ENCODE measurements at regions not wholly inside any gene's neighbourhood (a gene's known extent, or its start where the extent isn't known, plus 50 kb on each side); places are given as distances from the start of the nearest gene placed in this dataset.

- in situ Hi-C loops (cut with HindIII; ENCODE audit: low pct_ligation_motif_present, low sequenced_read_pairs): no loop called here
- no peaks in the 10 kb centered on the region for H3K36me3 ChIP-seq (replicated peaks)
These were observed 137.5 kb upstream of the PTPN1 start for GRCh38 chr20:50372770-50373088.

GRCh38 chr20:50373674-50374286 is 136.4 kb upstream of the PTPN1 start:
- H3K36me3 ChIP-seq (replicated peaks): no peaks in the 10 kb centered on the region
- H3K27ac ChIP-seq: no peak overlapping the region
- no peak for DNase-seq
- TF ChIP-seq, protein P1, sequence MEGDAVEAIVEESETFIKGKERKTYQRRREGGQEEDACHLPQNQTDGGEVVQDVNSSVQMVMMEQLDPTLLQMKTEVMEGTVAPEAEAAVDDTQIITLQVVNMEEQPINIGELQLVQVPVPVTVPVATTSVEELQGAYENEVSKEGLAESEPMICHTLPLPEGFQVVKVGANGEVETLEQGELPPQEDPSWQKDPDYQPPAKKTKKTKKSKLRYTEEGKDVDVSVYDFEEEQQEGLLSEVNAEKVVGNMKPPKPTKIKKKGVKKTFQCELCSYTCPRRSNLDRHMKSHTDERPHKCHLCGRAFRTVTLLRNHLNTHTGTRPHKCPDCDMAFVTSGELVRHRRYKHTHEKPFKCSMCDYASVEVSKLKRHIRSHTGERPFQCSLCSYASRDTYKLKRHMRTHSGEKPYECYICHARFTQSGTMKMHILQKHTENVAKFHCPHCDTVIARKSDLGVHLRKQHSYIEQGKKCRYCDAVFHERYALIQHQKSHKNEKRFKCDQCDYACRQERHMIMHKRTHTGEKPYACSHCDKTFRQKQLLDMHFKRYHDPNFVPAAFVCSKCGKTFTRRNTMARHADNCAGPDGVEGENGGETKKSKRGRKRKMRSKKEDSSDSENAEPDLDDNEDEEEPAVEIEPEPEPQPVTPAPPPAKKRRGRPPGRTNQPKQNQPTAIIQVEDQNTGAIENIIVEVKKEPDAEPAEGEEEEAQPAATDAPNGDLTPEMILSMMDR (IDR thresholded peaks at IDR 0.05; ENCODE audit: low read depth, low read length, missing control alignments): no peak
- H3K27me3 ChIP-seq (replicated peaks): no peaks in the 10 kb centered on the region
- no peak overlapping the region for H3K4me3 ChIP-seq (ENCODE audit: low read depth, low read length)
- in situ Hi-C loops (cut with HindIII; ENCODE audit: low pct_ligation_motif_present, low sequenced_read_pairs): no loop called here

More at GRCh38 chr20:50372770-50373088, 137.5 kb upstream of the PTPN1 start:
- Histone ChIP-seq H3K27me3 (replicated peaks) (no peaks in the 10 kb centered on the region), H3K27ac (no peak overlapping the region), H3K4me3 (ENCODE audit: low read depth, low read length) (no peak overlapping the region)
- DNase-seq: no peak
- TF ChIP-seq, protein P1 (IDR thresholded peaks at IDR 0.05; ENCODE audit: low read depth, low read length, missing control alignments): no peak

- in situ Hi-C loops (cut with HindIII; ENCODE audit: low pct_ligation_motif_present, low sequenced_read_pairs): no loop called here
- DNase-seq: no peak
- no peaks in the 10 kb centered on the region for H3K27me3 ChIP-seq (replicated peaks)
- H3K27ac ChIP-seq: no peak overlapping the region
- no peaks in the 10 kb centered on the region for H3K36me3 ChIP-seq (replicated peaks)
- no peak overlapping the region for H3K4me3 ChIP-seq (ENCODE audit: low read depth, low read length)
- TF ChIP-seq, protein P1 (IDR thresholded peaks at IDR 0.05; ENCODE audit: low read depth, low read length, missing control alignments): no peak
These were observed 135.6 kb upstream of the PTPN1 start for GRCh38 chr20:50374541-50375078.

DNA sequence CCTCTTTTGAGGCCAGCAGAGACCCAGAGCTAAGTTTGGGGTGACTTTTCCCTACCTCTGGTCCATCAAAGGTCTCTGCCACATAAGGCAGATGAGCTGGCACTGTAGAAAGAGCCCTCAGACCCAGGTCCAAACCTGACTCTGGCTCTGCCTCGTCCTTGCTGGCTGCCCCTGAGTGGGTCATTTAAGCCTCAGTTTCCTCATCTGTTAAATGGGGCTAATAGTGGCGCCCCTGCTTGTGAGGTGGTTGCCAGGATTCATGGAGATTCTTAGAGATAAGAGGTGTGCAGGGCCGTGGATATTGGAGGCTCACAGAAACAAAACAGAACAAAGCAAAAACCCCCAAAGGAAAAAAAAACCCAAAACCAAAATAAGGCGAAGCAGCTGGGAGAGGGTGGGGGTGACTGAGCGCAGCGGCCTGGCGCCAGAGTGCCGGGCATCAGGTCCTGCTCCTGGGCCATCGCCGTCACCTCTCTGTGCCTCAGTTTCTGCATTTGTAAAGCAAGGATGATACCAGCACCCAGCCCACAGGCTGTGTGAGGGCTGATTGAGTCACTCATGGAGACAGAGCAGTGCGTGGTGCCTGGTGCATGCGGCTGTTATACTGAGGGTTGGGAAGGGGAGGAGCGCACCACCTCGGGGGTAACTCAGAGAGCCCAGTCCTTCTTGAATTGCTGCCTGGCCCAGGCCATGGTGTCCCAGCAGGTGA is 133.8 kb upstream of the PTPN1 start:
- Histone ChIP-seq H3K27me3 (replicated peaks) (no peaks in the 10 kb centered on the region), H3K27ac (no peak overlapping the region), H3K36me3 (replicated peaks) (no peaks in the 10 kb centered on the region), H3K4me3 (ENCODE audit: low read depth, low read length) (no peak overlapping the region)
- no peak for DNase-seq
- TF ChIP-seq, protein P1 (IDR thresholded peaks at IDR 0.05; ENCODE audit: low read depth, low read length, missing control alignments): no peak
- in situ Hi-C loops (cut with HindIII; ENCODE audit: low pct_ligation_motif_present, low sequenced_read_pairs): no loop called here

DNA sequence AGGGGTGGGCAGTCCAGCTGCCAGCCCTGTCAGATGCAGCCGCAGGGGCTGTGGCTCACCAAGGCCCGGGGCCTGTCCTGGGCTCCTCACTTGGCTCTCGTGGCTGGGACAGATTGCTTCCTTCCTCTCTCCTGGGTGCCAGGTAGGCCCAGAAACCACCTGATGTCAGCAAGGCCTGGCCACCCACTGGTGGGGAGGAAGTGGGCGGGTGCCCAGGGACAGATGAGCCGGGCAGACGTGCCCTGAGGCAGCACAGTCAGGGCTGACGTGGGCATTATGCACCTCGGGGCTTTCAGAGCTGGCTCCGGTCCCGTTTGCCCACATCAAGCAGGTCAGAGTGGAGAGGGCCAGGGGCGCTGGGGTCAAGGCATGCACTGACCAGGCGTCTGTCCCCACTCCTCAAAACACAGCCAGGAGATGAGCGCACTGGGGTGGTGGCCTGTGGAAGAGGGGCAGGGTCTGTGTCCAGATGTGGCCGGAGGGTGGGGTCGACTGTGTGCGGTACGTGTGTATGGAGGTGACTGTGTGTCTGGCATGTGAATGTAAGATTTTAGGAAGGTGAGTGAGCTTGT is 133.2 kb upstream of the PTPN1 start:
- no peaks in the 10 kb centered on the region for H3K36me3 ChIP-seq (replicated peaks)
- in situ Hi-C loops (cut with HindIII; ENCODE audit: low pct_ligation_motif_present, low sequenced_read_pairs): no loop called here
- no peaks in the 10 kb centered on the region for H3K27me3 ChIP-seq (replicated peaks)
- no peak for DNase-seq
- TF ChIP-seq, protein P1 (IDR thresholded peaks at IDR 0.05; ENCODE audit: low read depth, low read length, missing control alignments): no peak
- H3K27ac ChIP-seq: no peak overlapping the region
- no peak overlapping the region for H3K4me3 ChIP-seq (ENCODE audit: low read depth, low read length)
